HEK293T (cell line): ENCODE measurements at regions not wholly inside any gene's neighbourhood (a gene's known extent, or its start where the extent isn't known, plus 50 kb on each side); places are given as distances from the start of the nearest gene placed in this dataset.

Source experiments
- ARNT ChIP-seq: fragments of 450-650 bp; IDR thresholded peaks from 2 replicates; pipeline ENCODE4 v1.6.1; 2017; ENCODE audit warnings: mild to moderate bottlenecking
- BHLHE40 ChIP-seq: fragments of 450-650 bp; IDR thresholded peaks from 2 replicates; pipeline ENCODE4 v1.6.1; 2016; ENCODE audit warnings: mild to moderate bottlenecking, moderate library complexity, borderline replicate concordance
- CTBP1 ChIP-seq: fragments of 450-650 bp; IDR thresholded peaks from 2 replicates; pipeline ENCODE4 v1.6.1; 2016; ENCODE audit warnings: borderline replicate concordance
- ELF4 ChIP-seq: fragments of 450-650 bp; IDR thresholded peaks from 2 replicates; pipeline ENCODE4 v1.6.1; 2017; ENCODE audit warnings: antibody characterized with exemption
- FOXA1 ChIP-seq: fragments of 450-650 bp; IDR thresholded peaks from 2 replicates; pipeline ENCODE4 v1.6.1; 2016; ENCODE audit warnings: mild to moderate bottlenecking
- FOXK2 ChIP-seq: fragments of 450-650 bp; IDR thresholded peaks from 2 replicates; pipeline ENCODE4 v1.6.1; 2016; ENCODE audit warnings: mild to moderate bottlenecking
- FOXM1 ChIP-seq: fragments of 450-650 bp; IDR thresholded peaks from 2 replicates; pipeline ENCODE4 v1.6.1; 2017; ENCODE audit warnings: mild to moderate bottlenecking, borderline replicate concordance
- HDGF ChIP-seq: fragments of 450-650 bp; IDR thresholded peaks from 2 replicates; pipeline ENCODE4 v1.6.1; 2017; ENCODE audit warnings: antibody characterized with exemption, borderline replicate concordance
- LEF1 ChIP-seq: fragments of 450-650 bp; IDR thresholded peaks from 2 replicates; pipeline ENCODE4 v1.6.1; 2017; ENCODE audit warnings: mild to moderate bottlenecking, borderline replicate concordance
- SP1 ChIP-seq: fragments of 450-650 bp; IDR thresholded peaks from 2 replicates; pipeline ENCODE4 v1.6.1; 2017
- TARDBP ChIP-seq: fragments of 450-650 bp; IDR thresholded peaks from 2 replicates; pipeline ENCODE4 v1.6.1; 2016
- ZNF384 ChIP-seq: fragments of 450-650 bp; IDR thresholded peaks from 2 replicates; pipeline ENCODE4 v1.6.1; 2016
- TF ChIP-seq, protein P1 (sequence below): fragments of 450-650 bp; IDR thresholded peaks from 2 replicates; pipeline ENCODE4 v1.6.1; 2016

DNA sequence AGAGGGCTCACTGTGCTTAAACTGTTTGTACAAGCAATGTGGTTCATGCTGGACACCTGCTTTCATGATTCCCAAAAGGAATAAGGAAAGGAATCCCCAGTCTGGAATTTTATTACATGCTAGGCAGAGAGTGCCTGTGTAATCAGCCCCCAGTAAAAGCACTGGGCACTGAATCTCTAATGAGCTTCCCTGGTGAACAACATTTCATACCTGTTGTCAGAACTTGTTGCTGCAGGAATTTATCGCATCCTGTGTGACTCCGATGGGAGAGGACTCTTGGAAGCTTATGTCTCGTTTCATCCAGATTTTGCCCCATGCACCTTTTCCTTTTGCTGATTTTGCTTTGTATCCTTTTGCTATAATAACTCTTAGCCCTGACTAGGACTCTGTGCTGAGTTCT, 190.2 kb upstream of the HMGA2 start:
- TF ChIP-seq BHLHE40 (no peak), SP1 (no peak), FOXK2 (no peak), ARNT (no peak), FOXM1 (no peak), ELF4 (no peak), ZNF384 (no peak), LEF1 (no peak), FOXA1 (no peak), CTBP1 (no peak), TARDBP (no peak), HDGF (no peak)
- TF ChIP-seq, protein P1, sequence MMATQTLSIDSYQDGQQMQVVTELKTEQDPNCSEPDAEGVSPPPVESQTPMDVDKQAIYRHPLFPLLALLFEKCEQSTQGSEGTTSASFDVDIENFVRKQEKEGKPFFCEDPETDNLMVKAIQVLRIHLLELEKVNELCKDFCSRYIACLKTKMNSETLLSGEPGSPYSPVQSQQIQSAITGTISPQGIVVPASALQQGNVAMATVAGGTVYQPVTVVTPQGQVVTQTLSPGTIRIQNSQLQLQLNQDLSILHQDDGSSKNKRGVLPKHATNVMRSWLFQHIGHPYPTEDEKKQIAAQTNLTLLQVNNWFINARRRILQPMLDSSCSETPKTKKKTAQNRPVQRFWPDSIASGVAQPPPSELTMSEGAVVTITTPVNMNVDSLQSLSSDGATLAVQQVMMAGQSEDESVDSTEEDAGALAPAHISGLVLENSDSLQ: no peak
